ENCODE measurements at regions not wholly inside any gene's neighbourhood (a gene's known extent, or its start where the extent isn't known, plus 50 kb on each side); places are given as distances from the start of the nearest gene placed in this dataset.

DNA sequence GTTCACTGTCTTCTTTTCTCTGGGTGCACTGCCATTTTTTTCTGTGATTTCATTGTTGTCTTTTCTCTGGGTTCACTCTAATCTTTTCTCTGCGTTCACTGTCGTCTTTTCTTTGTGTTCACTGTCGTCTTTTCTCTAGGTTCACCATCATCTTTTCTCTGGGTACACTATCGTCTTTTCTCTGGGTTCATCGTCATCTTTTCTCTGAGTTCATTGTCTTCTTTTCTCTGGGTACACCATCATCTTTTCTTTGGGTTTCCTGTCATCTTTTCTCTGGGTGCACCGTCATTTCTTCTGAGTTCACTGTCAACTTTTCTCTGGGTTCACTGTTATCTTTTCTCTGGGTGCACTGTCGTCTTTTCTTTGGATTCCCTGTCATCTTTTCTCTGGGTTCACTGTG lies 137.6 kb upstream of the MAP3K4 start:
- H3K4me1 ChIP-seq (ENCODE audit: insufficient read depth, low read length) = no peaks in the 10 kb centered on the region
- H3K36me3 ChIP-seq (ENCODE audit: insufficient read depth, low read length) = no peaks in the 10 kb centered on the region
- POLR2A ChIA-PET = no interaction called here
- Mint-ChIP-seq H3K27me3 (no peaks in the 10 kb centered on the region), H3K36me3 (ENCODE audit: low read depth) (no peaks in the 10 kb centered on the region), H3K4me1 (ENCODE audit: low read depth) (no peaks in the 10 kb centered on the region), H3K4me3 (no peak overlapping the region), H3K9me3 (no peaks in the 10 kb centered on the region), H3K27ac (no peak overlapping the region)
- ATAC-seq (ENCODE audit: poor library complexity) (no peak), DNase-seq (no peak)
- intact Hi-C loops (cut with DNase I, micrococcal nuclease) = no loop called here
- no peak overlapping the region for H3K4me3 ChIP-seq (ENCODE audit: low read length)
- no peaks in the 10 kb centered on the region for H3K27me3 ChIP-seq (ENCODE audit: control insufficient read depth in 1 of 2, insufficient read depth in 2 of 2, low read length in 2 of 2)
- no peaks in the 10 kb centered on the region for H3K9me3 ChIP-seq (ENCODE audit: control insufficient read depth in 1 of 2, insufficient read depth in 1 of 2, low read length in 2 of 2)
- CTCF ChIA-PET = no interaction called here
- H3K27ac ChIP-seq (ENCODE audit: low read depth in 1 of 2, low read length in 2 of 2) = no peak overlapping the region
- no peak for TF ChIP-seq CTCF (IDR thresholded peaks at IDR 0.05)

GRCh38 chr6:160858886-160859285 lies 132.7 kb upstream of the MAP3K4 start:
- Histone ChIP-seq H3K9me3 (ENCODE audit: control insufficient read depth in 1 of 2, insufficient read depth in 1 of 2, low read length in 2 of 2) (peaks cover 0 to 4% of the 10 kb centered on the region in 2 experiments), H3K4me1 (ENCODE audit: insufficient read depth, low read length) (no peaks in the 10 kb centered on the region), H3K36me3 (ENCODE audit: insufficient read depth, low read length) (no peaks in the 10 kb centered on the region), H3K4me3 (ENCODE audit: low read length) (no peak overlapping the region), H3K27ac (ENCODE audit: low read depth in 1 of 2, low read length in 2 of 2) (no peak overlapping the region), H3K27me3 (ENCODE audit: control insufficient read depth in 1 of 2, insufficient read depth in 2 of 2, low read length in 2 of 2) (no peaks in the 10 kb centered on the region)
- no peaks in the 10 kb centered on the region for H3K36me3 Mint-ChIP-seq (ENCODE audit: low read depth)
- no peak for ATAC-seq (ENCODE audit: poor library complexity)
- no peak for DNase-seq
- H3K27me3 Mint-ChIP-seq = no peaks in the 10 kb centered on the region
- no peak overlapping the region for H3K27ac Mint-ChIP-seq
- H3K4me1 Mint-ChIP-seq (ENCODE audit: low read depth) = no peaks in the 10 kb centered on the region
- CTCF ChIA-PET = no interaction called here
- intact Hi-C loops (cut with DNase I, micrococcal nuclease) = no loop called here
- POLR2A ChIA-PET = no interaction called here
- H3K9me3 Mint-ChIP-seq = no peaks in the 10 kb centered on the region
- no peak overlapping the region for H3K4me3 Mint-ChIP-seq
- TF ChIP-seq CTCF (IDR thresholded peaks at IDR 0.05) = no peak

- ChIA-PET POLR2A (no interaction called here), CTCF (no interaction called here)
- Histone ChIP-seq H3K27ac (ENCODE audit: low read depth in 1 of 2, low read length in 2 of 2) (no peak overlapping the region), H3K4me3 (ENCODE audit: low read length) (no peak overlapping the region), H3K27me3 (ENCODE audit: control insufficient read depth in 1 of 2, insufficient read depth in 2 of 2, low read length in 2 of 2) (no peaks in the 10 kb centered on the region), H3K4me1 (ENCODE audit: insufficient read depth, low read length) (no peaks in the 10 kb centered on the region), H3K36me3 (ENCODE audit: insufficient read depth, low read length) (no peaks in the 10 kb centered on the region), H3K9me3 (ENCODE audit: control insufficient read depth in 1 of 2, insufficient read depth in 1 of 2, low read length in 2 of 2) (peaks cover 0 to 9% of the 10 kb centered on the region in 2 experiments)
- ATAC-seq (ENCODE audit: poor library complexity) (no peak), DNase-seq (no peak)
- no peaks in the 10 kb centered on the region for H3K36me3 Mint-ChIP-seq (ENCODE audit: low read depth)
- intact Hi-C loops (cut with DNase I, micrococcal nuclease) = no loop called here
- H3K27ac Mint-ChIP-seq = no peak overlapping the region
- TF ChIP-seq CTCF (IDR thresholded peaks at IDR 0.05) = no peak
- no peak overlapping the region for H3K4me3 Mint-ChIP-seq
- H3K27me3 Mint-ChIP-seq = no peaks in the 10 kb centered on the region
- no peaks in the 10 kb centered on the region for H3K4me1 Mint-ChIP-seq (ENCODE audit: low read depth)
- H3K9me3 Mint-ChIP-seq = no peaks in the 10 kb centered on the region
Measured at GRCh38 chr6:160859822-160860221, 131.7 kb upstream of the MAP3K4 start.

Data from CD4-positive, alpha-beta T cell (primary cell).